Prostate gland (tissue), 2 donors: ENCODE measurements at regions not wholly inside any gene's neighbourhood (a gene's known extent, or its start where the extent isn't known, plus 50 kb on each side); places are given as distances from the start of the nearest gene placed in this dataset.

Experiments used
- POLR2A ChIP-seq: fragments of 450-650 bp; IDR thresholded peaks from one replicate; pipeline ENCODE4 v1.6.1; 2016; ENCODE audit warnings: antibody characterized with exemption, mild to moderate bottlenecking
- POLR2AphosphoS5 ChIP-seq: sonication (generic); formaldehyde crosslinking; IDR thresholded peaks from one replicate; pipeline ENCODE4 v1.6.1; 2017; ENCODE audit warnings: antibody characterized with exemption
- TF ChIP-seq, protein P1 (sequence below), 4 experiments: fragments of 200-600 bp in 2 of 4; fragments of 450-650 bp in 2 of 4; sonication (generic) in 2 of 4; IDR thresholded peaks; 1 replicate in 3 of 4; 2 replicates in 1 of 4; pipeline ENCODE4 v1.5.1; 2016 to 2019; ENCODE audit warnings: antibody characterized with exemption in 4 of 4, mild to moderate bottlenecking in 2 of 4, moderate library complexity in 2 of 4

DNA sequence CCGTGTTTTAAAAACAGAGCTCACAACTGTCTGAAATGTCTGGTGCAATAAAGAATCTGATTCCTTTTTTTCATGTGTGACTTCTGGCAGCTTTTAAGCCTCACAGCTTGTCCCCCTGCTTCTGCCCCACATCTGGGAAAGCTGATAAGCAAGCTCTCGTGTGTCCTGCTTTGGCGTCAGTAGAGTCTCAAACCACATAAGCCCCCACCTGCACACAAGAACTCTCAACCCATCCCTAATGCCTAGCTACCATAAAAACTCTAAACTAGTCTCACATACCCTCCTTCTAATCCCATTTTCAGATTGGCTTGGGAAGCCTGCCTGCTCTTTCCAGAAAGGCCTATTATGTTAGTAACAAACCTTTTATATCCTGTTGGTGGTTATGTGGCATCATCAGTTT lies 94.6 kb upstream of the DAB1 start:
- no peak for TF ChIP-seq POLR2A
- TF ChIP-seq, protein P1, sequence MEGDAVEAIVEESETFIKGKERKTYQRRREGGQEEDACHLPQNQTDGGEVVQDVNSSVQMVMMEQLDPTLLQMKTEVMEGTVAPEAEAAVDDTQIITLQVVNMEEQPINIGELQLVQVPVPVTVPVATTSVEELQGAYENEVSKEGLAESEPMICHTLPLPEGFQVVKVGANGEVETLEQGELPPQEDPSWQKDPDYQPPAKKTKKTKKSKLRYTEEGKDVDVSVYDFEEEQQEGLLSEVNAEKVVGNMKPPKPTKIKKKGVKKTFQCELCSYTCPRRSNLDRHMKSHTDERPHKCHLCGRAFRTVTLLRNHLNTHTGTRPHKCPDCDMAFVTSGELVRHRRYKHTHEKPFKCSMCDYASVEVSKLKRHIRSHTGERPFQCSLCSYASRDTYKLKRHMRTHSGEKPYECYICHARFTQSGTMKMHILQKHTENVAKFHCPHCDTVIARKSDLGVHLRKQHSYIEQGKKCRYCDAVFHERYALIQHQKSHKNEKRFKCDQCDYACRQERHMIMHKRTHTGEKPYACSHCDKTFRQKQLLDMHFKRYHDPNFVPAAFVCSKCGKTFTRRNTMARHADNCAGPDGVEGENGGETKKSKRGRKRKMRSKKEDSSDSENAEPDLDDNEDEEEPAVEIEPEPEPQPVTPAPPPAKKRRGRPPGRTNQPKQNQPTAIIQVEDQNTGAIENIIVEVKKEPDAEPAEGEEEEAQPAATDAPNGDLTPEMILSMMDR (IDR thresholded peaks at IDR 0.05): no peak
- no peak for TF ChIP-seq POLR2AphosphoS5
